Ovary (tissue), 7 donors: ENCODE measurements at regions not wholly inside any gene's neighbourhood (a gene's known extent, or its start where the extent isn't known, plus 50 kb on each side); places are given as distances from the start of the nearest gene placed in this dataset.

Experiments
- DNase-seq, 5 donors: peaks; one replicate each; pipeline ENCODE4 v3.0.0-alpha.2; 2019 to 2020
- H3K27ac ChIP-seq, 2 donors: fragments of 200-600 bp; one replicate each; pipeline versions ENCODE4 v1.5.1 to v1.8.0; 2019 to 2022
- H3K27me3 ChIP-seq: fragments of 200-600 bp; one replicate; pipeline ENCODE4 v1.8.0; 2022
- H3K36me3 ChIP-seq: fragments of 200-600 bp; sonication (generic); one replicate; pipeline ENCODE4 v1.5.1; 2019
- H3K4me1 ChIP-seq: one replicate; pipeline ENCODE4 v1.8.1; 2013; ENCODE audit warnings: mild to moderate bottlenecking, moderate library complexity; ENCODE audit not compliant: insufficient read depth
- H3K4me3 ChIP-seq: fragments of 200-600 bp; sonication (generic); one replicate; pipeline ENCODE4 v1.5.1; 2017
- H3K9me3 ChIP-seq, 2 donors: fragments of 200-600 bp in 1 of 2; sonication (generic) in 1 of 2; one replicate each; pipeline versions ENCODE4 v1.5.1 to v1.8.1; 2013 to 2019; ENCODE audit warnings: mild to moderate bottlenecking in 1 of 2, moderate library complexity in 1 of 2
- CTCF ChIP-seq, 3 donors: fragments of 450-650 bp in 2 of 3; fragments of 200-600 bp in 1 of 3; IDR thresholded peaks; one replicate each; pipeline versions ENCODE4 v1.5.1 to v1.8.0; 2016 to 2022; ENCODE audit warnings: antibody characterized with exemption in 3 of 3, mild to moderate bottlenecking in 1 of 3
- EP300 ChIP-seq: sonication (generic); formaldehyde crosslinking; IDR thresholded peaks from one replicate; pipeline ENCODE4 v1.6.1; 2017; ENCODE audit warnings: antibody characterized with exemption
- POLR2A ChIP-seq: fragments of 450-650 bp; IDR thresholded peaks from one replicate; pipeline ENCODE4 v1.6.1; 2017; ENCODE audit warnings: antibody characterized with exemption, mild to moderate bottlenecking, moderate library complexity
- WGBS, 3 donors: extraction: QIAGEN DNeasy Blood & Tissue Kit in 1 of 3; methylation state at CpG; one replicate each; pipeline versions ENCODE4 v1.1.5 to v1.1.7; 2013 to 2017; 5-methylcytosine and 5-hydroxymethylcytosine counted together
- intact Hi-C, 4 donors: fragments of 100-400 bp; cut with DNase I; formaldehyde crosslinking; loops; one replicate each; pipeline versions ENCODE4 v1.11.0 to v1.15.1; 2022 to 2023
- donor health status: DM: no; HTN: no; CAD: no; lungs with moderate emphysema.
- donor health status: DM: no; HTN: no; CAD: no.
- donor health status: Bipolar disorder and iron deficiency.
- donor health status: DM: no; HTN: no; CAD: no.
- donor health status: DM: yes; HTN: yes; CAD: no.

- Histone ChIP-seq H3K4me3 (no peak overlapping the region), H3K4me1 (no peaks in the 10 kb centered on the region), H3K27ac (no peak overlapping the region), H3K36me3 (no peaks in the 10 kb centered on the region), H3K9me3 (no peaks in the 10 kb centered on the region), H3K27me3 (no peaks in the 10 kb centered on the region)
- TF ChIP-seq POLR2A (no peak), CTCF (IDR thresholded peaks at IDR 0.05) (no peak), EP300 (no peak)
- WGBS, 3 donors: 55 to 58% (median 58%) methylated on average over 12 of the region's 12 CpGs
- no peak for DNase-seq
- intact Hi-C loops: no loop called here
Measured at GRCh38 chr6:19976411-19977129, 139.4 kb downstream of the ID4 start.

- no peak for TF ChIP-seq EP300
- TF ChIP-seq CTCF (IDR thresholded peaks at IDR 0.05): no peak
- TF ChIP-seq POLR2A: no peak
- WGBS, 3 donors: 87 to 90% (median 88%) methylated on average over 7 of the region's 7 CpGs
Measured at GRCh38 chr6:19979059-19979458, 141.9 kb downstream of the ID4 start.

GRCh38 chr6:19979986-19980385 lies 142.8 kb downstream of the ID4 start:
- Histone ChIP-seq H3K4me3 (no peak overlapping the region), H3K36me3 (no peaks in the 10 kb centered on the region), H3K27ac (no peak overlapping the region), H3K9me3 (no peaks in the 10 kb centered on the region), H3K27me3 (no peaks in the 10 kb centered on the region), H3K4me1 (no peaks in the 10 kb centered on the region)
- intact Hi-C loops: no loop called here
- no peak for DNase-seq
- no peak for TF ChIP-seq CTCF (IDR thresholded peaks at IDR 0.05)
- no peak for TF ChIP-seq POLR2A
- no peak for TF ChIP-seq EP300
- WGBS, 3 donors: 35 to 51% (median 37%) methylated on average over 1 of the region's 1 CpG

More at GRCh38 chr6:19979059-19979458, 141.9 kb downstream of the ID4 start:
- Histone ChIP-seq H3K27ac (no peak overlapping the region), H3K9me3 (no peaks in the 10 kb centered on the region), H3K36me3 (no peaks in the 10 kb centered on the region), H3K4me3 (no peak overlapping the region), H3K4me1 (no peaks in the 10 kb centered on the region), H3K27me3 (no peaks in the 10 kb centered on the region)
- intact Hi-C loops: no loop called here
- no peak for DNase-seq

GRCh38 chr6:19983374-19983773 lies 146.2 kb downstream of the ID4 start:
- H3K36me3 ChIP-seq: no peaks in the 10 kb centered on the region
- intact Hi-C loops: no loop called here
- 78 to 83% (median 80%) methylated on average over 11 of the region's 11 CpGs for WGBS, 3 donors
- TF ChIP-seq POLR2A: no peak
- no peak for TF ChIP-seq EP300
- TF ChIP-seq CTCF (IDR thresholded peaks at IDR 0.05): no peak
- H3K4me3 ChIP-seq: no peak overlapping the region
- DNase-seq: no peak
- no peaks in the 10 kb centered on the region for H3K27me3 ChIP-seq
- no peaks in the 10 kb centered on the region for H3K9me3 ChIP-seq
- H3K4me1 ChIP-seq: no peaks in the 10 kb centered on the region
- no peak overlapping the region for H3K27ac ChIP-seq
